ENCODE measurements at regions not wholly inside any gene's neighbourhood (a gene's known extent, or its start where the extent isn't known, plus 50 kb on each side); places are given as distances from the start of the nearest gene placed in this dataset.

- Histone ChIP-seq H3K4me3 (replicated peaks; ENCODE audit: insufficient read depth, low read length) (no peak overlapping the region), H3K27ac (replicated peaks) (no peak overlapping the region), H3K27me3 (ENCODE audit: insufficient read depth, poor library complexity, severe bottlenecking) (no peaks in the 10 kb centered on the region)
- TF ChIP-seq GABPA (IDR thresholded peaks at IDR 0.05; ENCODE audit: low read depth) = no peak
- DNase-seq (ENCODE audit: low read depth in 1 of 2, low spot score in 1 of 2) = no peak
Measured at GRCh38 chr5:92409134-92409533, 1026.0 kb upstream of the ARRDC3 start.

GRCh38 chr5:92402956-92403702 is 1020.0 kb upstream of the ARRDC3 start:
- Histone ChIP-seq H3K4me3 (replicated peaks; ENCODE audit: insufficient read depth, low read length) (no peak overlapping the region), H3K27ac (replicated peaks) (no peak overlapping the region), H3K27me3 (ENCODE audit: insufficient read depth, poor library complexity, severe bottlenecking) (no peaks in the 10 kb centered on the region)
- no peak for TF ChIP-seq GABPA (IDR thresholded peaks at IDR 0.05; ENCODE audit: low read depth)
- no peak for TF ChIP-seq SPI1 (IDR thresholded peaks at IDR 0.05; ENCODE audit: borderline replicate concordance, low read depth)
- TF ChIP-seq POLR2AphosphoS5 (IDR thresholded peaks at IDR 0.05; ENCODE audit: low read depth) = no peak
- TF ChIP-seq, protein P1, sequence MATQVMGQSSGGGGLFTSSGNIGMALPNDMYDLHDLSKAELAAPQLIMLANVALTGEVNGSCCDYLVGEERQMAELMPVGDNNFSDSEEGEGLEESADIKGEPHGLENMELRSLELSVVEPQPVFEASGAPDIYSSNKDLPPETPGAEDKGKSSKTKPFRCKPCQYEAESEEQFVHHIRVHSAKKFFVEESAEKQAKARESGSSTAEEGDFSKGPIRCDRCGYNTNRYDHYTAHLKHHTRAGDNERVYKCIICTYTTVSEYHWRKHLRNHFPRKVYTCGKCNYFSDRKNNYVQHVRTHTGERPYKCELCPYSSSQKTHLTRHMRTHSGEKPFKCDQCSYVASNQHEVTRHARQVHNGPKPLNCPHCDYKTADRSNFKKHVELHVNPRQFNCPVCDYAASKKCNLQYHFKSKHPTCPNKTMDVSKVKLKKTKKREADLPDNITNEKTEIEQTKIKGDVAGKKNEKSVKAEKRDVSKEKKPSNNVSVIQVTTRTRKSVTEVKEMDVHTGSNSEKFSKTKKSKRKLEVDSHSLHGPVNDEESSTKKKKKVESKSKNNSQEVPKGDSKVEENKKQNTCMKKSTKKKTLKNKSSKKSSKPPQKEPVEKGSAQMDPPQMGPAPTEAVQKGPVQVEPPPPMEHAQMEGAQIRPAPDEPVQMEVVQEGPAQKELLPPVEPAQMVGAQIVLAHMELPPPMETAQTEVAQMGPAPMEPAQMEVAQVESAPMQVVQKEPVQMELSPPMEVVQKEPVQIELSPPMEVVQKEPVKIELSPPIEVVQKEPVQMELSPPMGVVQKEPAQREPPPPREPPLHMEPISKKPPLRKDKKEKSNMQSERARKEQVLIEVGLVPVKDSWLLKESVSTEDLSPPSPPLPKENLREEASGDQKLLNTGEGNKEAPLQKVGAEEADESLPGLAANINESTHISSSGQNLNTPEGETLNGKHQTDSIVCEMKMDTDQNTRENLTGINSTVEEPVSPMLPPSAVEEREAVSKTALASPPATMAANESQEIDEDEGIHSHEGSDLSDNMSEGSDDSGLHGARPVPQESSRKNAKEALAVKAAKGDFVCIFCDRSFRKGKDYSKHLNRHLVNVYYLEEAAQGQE (IDR thresholded peaks at IDR 0.05; ENCODE audit: insufficient replicate concordance, low read depth) = no peak
- no peak for TF ChIP-seq CTCF (IDR thresholded peaks at IDR 0.05; ENCODE audit: insufficient read depth, low read length)
- DNase-seq (ENCODE audit: low read depth in 1 of 2, low spot score in 1 of 2) = no peak

DNA sequence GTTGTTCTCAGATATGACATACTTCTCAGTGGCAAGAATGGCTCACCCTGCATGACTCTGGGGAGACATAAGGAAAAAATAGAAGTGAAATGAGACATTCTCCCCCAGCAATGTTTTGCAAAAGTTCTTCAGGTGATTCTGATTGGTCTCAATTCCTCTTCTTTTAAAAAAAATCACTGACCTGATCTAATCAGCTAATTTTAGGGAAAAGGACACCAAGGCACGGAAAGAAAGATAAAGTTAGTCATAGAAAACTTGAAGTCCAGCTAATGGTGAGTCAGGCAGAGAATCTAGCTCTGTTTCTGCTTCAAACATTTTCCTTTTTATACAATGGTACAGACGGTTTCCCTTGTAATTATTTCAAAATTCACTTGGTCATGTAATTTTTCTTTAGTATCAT is 1018.9 kb upstream of the ARRDC3 start:
- Histone ChIP-seq H3K27me3 (ENCODE audit: insufficient read depth, poor library complexity, severe bottlenecking) (no peaks in the 10 kb centered on the region), H3K27ac (replicated peaks) (no peak overlapping the region), H3K4me3 (replicated peaks; ENCODE audit: insufficient read depth, low read length) (no peak overlapping the region)
- no peak for DNase-seq (ENCODE audit: low read depth in 1 of 2, low spot score in 1 of 2)
- TF ChIP-seq GABPA (IDR thresholded peaks at IDR 0.05; ENCODE audit: low read depth) (no peak), SPI1 (IDR thresholded peaks at IDR 0.05; ENCODE audit: borderline replicate concordance, low read depth) (no peak), POLR2AphosphoS5 (IDR thresholded peaks at IDR 0.05; ENCODE audit: low read depth) (no peak), CTCF (IDR thresholded peaks at IDR 0.05; ENCODE audit: insufficient read depth, low read length) (no peak)
- TF ChIP-seq, protein P1 (IDR thresholded peaks at IDR 0.05; ENCODE audit: insufficient replicate concordance, low read depth) = no peak

DNA sequence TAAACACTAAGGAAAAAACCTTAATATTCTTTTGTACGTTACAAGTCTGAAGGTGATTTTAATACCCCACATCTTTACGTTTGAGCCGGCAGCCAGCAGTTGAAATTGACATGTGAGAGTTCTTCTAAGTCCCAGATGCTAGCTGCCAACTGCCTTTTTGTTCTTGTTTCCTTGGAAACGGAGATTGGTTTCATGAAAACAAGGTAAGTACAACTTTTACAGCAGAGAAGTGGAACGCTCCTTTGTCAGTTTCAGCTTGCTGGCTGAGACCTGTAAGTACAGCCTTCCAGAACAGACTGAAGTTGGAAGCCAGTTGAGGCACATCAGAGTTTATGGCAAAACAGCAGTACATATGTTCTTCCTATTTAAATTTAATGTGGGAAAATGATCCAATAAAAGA is 1018.4 kb upstream of the ARRDC3 start:
- no peak overlapping the region for H3K4me3 ChIP-seq (replicated peaks; ENCODE audit: insufficient read depth, low read length)
- H3K27me3 ChIP-seq (ENCODE audit: insufficient read depth, poor library complexity, severe bottlenecking) = no peaks in the 10 kb centered on the region
- TF ChIP-seq CTCF (IDR thresholded peaks at IDR 0.05; ENCODE audit: insufficient read depth, low read length) = no peak
- no peak for TF ChIP-seq GABPA (IDR thresholded peaks at IDR 0.05; ENCODE audit: low read depth)
- no peak for TF ChIP-seq POLR2AphosphoS5 (IDR thresholded peaks at IDR 0.05; ENCODE audit: low read depth)
- TF ChIP-seq, protein P1 (IDR thresholded peaks at IDR 0.05; ENCODE audit: insufficient replicate concordance, low read depth) = no peak
- TF ChIP-seq SPI1 (IDR thresholded peaks at IDR 0.05; ENCODE audit: borderline replicate concordance, low read depth) = no peak
- no peak overlapping the region for H3K27ac ChIP-seq (replicated peaks)
- DNase-seq (ENCODE audit: low read depth in 1 of 2, low spot score in 1 of 2) = no peak

Measured in HL-60 (cell line).